IMR-90 (cell line): ENCODE measurements at regions not wholly inside any gene's neighbourhood (a gene's known extent, or its start where the extent isn't known, plus 50 kb on each side); places are given as distances from the start of the nearest gene placed in this dataset.
"Not testable (repeated sequence)": the region's sequence is repeated elsewhere in the genome, so short reads cannot be mapped to it uniquely, and the experiment has no call there.

Source experiments
- ATAC-seq: fragments of 200-7000 bp; cut with Tn5 transposase; 2 replicates; pipeline ENCODE4 v1.9.1; 2020; ENCODE audit warnings: low read depth, mild to moderate bottlenecking, moderate library complexity
- BruUV-seq: library from RNA; stranded (reverse); fragments of 400-500 nt; replicated peaks from 2 replicates; lab custom pipeline; 2021; lab: Mats Ljungman, UMichigan
- CTCF ChIA-PET: fragments of 300-600 bp; formaldehyde crosslinking; extraction: SDS; loops from one replicate; lab custom pipeline; 2021; ENCODE audit warnings: antibody characterized with exemption; lab: Yijun Ruan, JAX
- POLR2A ChIA-PET: fragments of 300-600 bp; sonication (Branson Sonifier 250); formaldehyde crosslinking; loops from one replicate; lab custom pipeline; 2022; ENCODE audit warnings: antibody characterized with exemption; ENCODE audit not compliant: unreplicated experiment; lab: Charles Lee
- DNase-seq: peaks from one replicate; pipeline ENCODE4 v3.0.0; 2013
- H2AFZ ChIP-seq: replicated peaks from 2 replicates; pipeline ENCODE3; 2013; ENCODE audit warnings: low read length, mild to moderate bottlenecking; ENCODE audit not compliant: poor library complexity
- H2AK5ac ChIP-seq: 2 replicates; pipeline ENCODE4 v1.6.1; 2013; ENCODE audit warnings: low read depth, low read length, inconsistent platforms
- H2AK9ac ChIP-seq: replicated peaks from 2 replicates; pipeline ENCODE3; 2013; ENCODE audit warnings: mild to moderate bottlenecking, low read depth, low read length, moderate library complexity; ENCODE audit not compliant: poor library complexity
- H2BK120ac ChIP-seq: 2 replicates; pipeline ENCODE4 v1.6.1; 2013; ENCODE audit warnings: low read depth, low read length, inconsistent platforms
- H2BK15ac ChIP-seq: 3 replicates; pipeline ENCODE4 v1.6.1; 2013; ENCODE audit warnings: low read depth, low read length, inconsistent platforms
- H2BK20ac ChIP-seq: 2 replicates; pipeline ENCODE4 v1.6.1; 2013; ENCODE audit warnings: low read depth, mild to moderate bottlenecking, inconsistent platforms, low read length, moderate library complexity
- H2BK5ac ChIP-seq: 2 replicates; pipeline ENCODE4 v1.6.1; 2013; ENCODE audit warnings: mild to moderate bottlenecking, low read depth, low read length, inconsistent platforms; ENCODE audit not compliant: poor library complexity, severe bottlenecking
- H3K14ac ChIP-seq: replicated peaks from 2 replicates; pipeline ENCODE4 v1.6.1; 2013; ENCODE audit warnings: low read depth, low read length, inconsistent platforms
- H3K18ac ChIP-seq: 2 replicates; pipeline ENCODE4 v1.6.1; 2013; ENCODE audit warnings: low read depth, low read length, control low read depth
- H3K23ac ChIP-seq: 2 replicates; pipeline ENCODE4 v1.6.1; 2013; ENCODE audit warnings: low read depth, low read length, inconsistent platforms
- H3K27ac ChIP-seq: 2 replicates; pipeline ENCODE4 v1.5.1; 2013; ENCODE audit warnings: mild to moderate bottlenecking, control low read depth, low read length; ENCODE audit not compliant: insufficient read depth
- H3K27me3 ChIP-seq: 2 replicates; pipeline ENCODE4 v1.6.1; 2013; ENCODE audit warnings: low read length; ENCODE audit not compliant: control insufficient read depth, insufficient read depth
- H3K36me3 ChIP-seq: 2 replicates; pipeline ENCODE4 v1.6.1; 2013; ENCODE audit warnings: low read length, mixed read lengths; ENCODE audit not compliant: control insufficient read depth, insufficient read depth
- H3K4ac ChIP-seq: 2 replicates; pipeline ENCODE4 v1.6.1; 2013; ENCODE audit warnings: low read depth, low read length, inconsistent platforms
- H3K4me1 ChIP-seq: 2 replicates; pipeline ENCODE4 v1.6.1; 2013; ENCODE audit warnings: low read length, mixed read lengths; ENCODE audit not compliant: control insufficient read depth, insufficient read depth
- H3K4me2 ChIP-seq: 2 replicates; pipeline ENCODE4 v1.6.1; 2013; ENCODE audit warnings: low read depth, mild to moderate bottlenecking, control low read depth, low read length, moderate library complexity
- H3K4me3 ChIP-seq: 2 replicates; pipeline ENCODE4 v1.5.1; 2013; ENCODE audit warnings: low read depth, mild to moderate bottlenecking, control low read depth, low read length, moderate library complexity; ENCODE audit not compliant: insufficient read depth
- H3K56ac ChIP-seq: 2 replicates; pipeline ENCODE4 v1.6.1; 2013; ENCODE audit warnings: low read length, inconsistent platforms; ENCODE audit not compliant: insufficient read depth; ENCODE audit errors: extremely low read depth
- H3K79me1 ChIP-seq, 2 experiments: 2 replicates each; pipeline ENCODE4 v1.6.1; 2013; ENCODE audit warnings: low read length in 2 of 2, inconsistent platforms in 1 of 2, low read depth in 1 of 2
- H3K9ac ChIP-seq: 2 replicates; pipeline ENCODE4 v1.6.1; 2013; ENCODE audit warnings: low read depth, low read length, control low read depth
- H3K9me1 ChIP-seq: 2 replicates; pipeline ENCODE4 v1.6.1; 2013; ENCODE audit warnings: low read length, inconsistent platforms; ENCODE audit not compliant: insufficient read depth
- H3K9me3 ChIP-seq: 2 replicates; pipeline ENCODE4 v1.6.1; 2013; ENCODE audit warnings: low read length; ENCODE audit not compliant: control insufficient read depth, insufficient read depth
- H4K20me1 ChIP-seq: 2 replicates; pipeline ENCODE4 v1.6.1; 2013; ENCODE audit warnings: low read length, inconsistent platforms; ENCODE audit not compliant: insufficient read depth
- H4K5ac ChIP-seq: 2 replicates; pipeline ENCODE4 v1.6.1; 2013; ENCODE audit warnings: mild to moderate bottlenecking, low read depth, low read length, control low read depth
- H4K8ac ChIP-seq, 2 experiments: 2 replicates each; pipeline ENCODE4 v1.6.1; 2013; ENCODE audit warnings: low read depth in 2 of 2, low read length in 2 of 2, control low read depth in 1 of 2, inconsistent platforms in 1 of 2
- H4K91ac ChIP-seq: 2 replicates; pipeline ENCODE4 v1.6.1; 2013; ENCODE audit warnings: low read depth, low read length, inconsistent platforms; ENCODE audit not compliant: insufficient read depth
- WGBS, 2 experiments: methylation state at CpG; one replicate each; pipeline versions ENCODE4 v1.1.5 to v1.1.7; 2013; ENCODE audit warnings: missing lambda C conversion rate in 2 of 2; ENCODE audit not compliant: insufficient read length in 1 of 2; ENCODE audit errors: extremely low coverage in 2 of 2; 5-methylcytosine and 5-hydroxymethylcytosine counted together
- dilution Hi-C: fragments of 300-500 bp; cut with HindIII; formaldehyde crosslinking; loops from one replicate; pipeline ENCODE4 v1.14.3; 2018; ENCODE audit warnings: low sequenced_read_pairs; ENCODE audit not compliant: unreplicated experiment
- in situ Hi-C: fragments of 300-500 bp; cut with MboI; formaldehyde crosslinking; loops from 3 replicates; pipeline ENCODE4 v1.14.3; 2019; ENCODE audit warnings: low sequenced_read_pairs, inconsistent platforms, mixed read lengths
- intact Hi-C: fragments of 100-400 bp; cut with micrococcal nuclease; formaldehyde crosslinking; loops from 2 replicates; pipeline ENCODE4 v1.10.0; 2022

DNA sequence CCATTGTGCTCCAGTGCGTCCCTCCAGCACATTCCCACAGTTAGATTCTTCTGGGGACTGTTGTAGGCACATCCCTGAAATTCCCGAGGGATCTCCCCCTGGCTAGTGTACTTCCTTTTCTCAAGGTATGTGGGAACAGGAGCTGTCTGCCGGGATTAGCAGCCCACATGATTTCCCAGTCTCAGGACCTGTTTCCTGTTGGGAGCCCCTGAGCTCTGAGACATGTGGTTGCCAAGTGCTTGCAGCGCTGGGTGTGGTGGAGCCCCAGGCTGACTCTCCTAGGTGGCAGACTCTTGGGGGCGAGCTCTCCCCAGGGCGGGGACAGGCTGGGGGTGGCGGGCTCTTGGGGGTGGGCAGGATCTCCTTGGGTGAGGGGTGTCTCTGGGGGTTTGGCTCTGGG lies 287.0 kb upstream of the PLGLB1 start:
- not testable (repeated sequence) for ATAC-seq

DNA sequence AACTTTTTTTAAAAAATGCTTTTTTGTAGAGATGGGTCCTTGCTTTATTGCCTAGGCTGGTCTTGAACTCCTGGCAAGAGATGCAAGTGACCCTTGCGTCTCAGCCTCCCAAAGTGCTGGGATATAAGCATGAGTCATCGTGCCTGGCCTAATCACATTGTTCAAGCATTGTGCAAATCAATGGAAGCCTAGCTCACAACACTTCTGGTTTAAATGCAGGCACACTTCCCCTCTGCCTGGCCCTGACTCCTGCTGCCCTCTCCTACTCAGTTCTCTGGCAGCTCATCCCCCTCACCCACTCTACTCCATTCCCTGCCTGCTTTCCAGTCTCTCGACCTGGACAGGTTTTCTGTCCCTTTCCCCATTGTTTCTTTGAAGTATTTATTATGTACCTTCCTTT lies 288.1 kb upstream of the PLGLB1 start:
- H3K4me1 ChIP-seq, H3K27ac ChIP-seq, H4K8ac ChIP-seq, H3K18ac ChIP-seq, intact Hi-C loops, H2AK5ac ChIP-seq, H3K9me3 ChIP-seq, CTCF ChIA-PET, H3K4ac ChIP-seq, H3K23ac ChIP-seq, H4K91ac ChIP-seq, H2AFZ ChIP-seq, H3K56ac ChIP-seq, H3K4me3 ChIP-seq, H3K9me1 ChIP-seq, H3K79me1 ChIP-seq, H2BK15ac ChIP-seq, H2AK9ac ChIP-seq, H4K20me1 ChIP-seq, H3K4me2 ChIP-seq, in situ Hi-C loops, BruUV-seq, H4K5ac ChIP-seq, H3K27me3 ChIP-seq, H3K14ac ChIP-seq, dilution Hi-C loops, H3K9ac ChIP-seq, H2BK5ac ChIP-seq, H2BK120ac ChIP-seq, DNase-seq, H3K36me3 ChIP-seq, H2BK20ac ChIP-seq, POLR2A ChIA-PET: not testable (repeated sequence)
- peak; percentile 49; the same call in 1 of the 2 replicates for ATAC-seq
- WGBS, 2 experiments: no CpG with 5 or more reads among the region's 3 CpGs

More for the DNA sequence above, 287.0 kb upstream of the PLGLB1 start:
- no CpG with 5 or more reads among the region's 7 CpGs for WGBS, 2 experiments
- H3K9me3 ChIP-seq, H3K36me3 ChIP-seq, H3K9me1 ChIP-seq, dilution Hi-C loops, H3K9ac ChIP-seq, H3K4me3 ChIP-seq, H3K4ac ChIP-seq, H2BK5ac ChIP-seq, H4K5ac ChIP-seq, H3K79me1 ChIP-seq, intact Hi-C loops, H4K20me1 ChIP-seq, H3K14ac ChIP-seq, H2BK15ac ChIP-seq, H3K4me2 ChIP-seq, BruUV-seq, H2BK20ac ChIP-seq, H4K8ac ChIP-seq, H4K91ac ChIP-seq, H3K56ac ChIP-seq, H2AK5ac ChIP-seq, POLR2A ChIA-PET, DNase-seq, H2AFZ ChIP-seq, CTCF ChIA-PET, H2AK9ac ChIP-seq, H3K23ac ChIP-seq, H2BK120ac ChIP-seq, H3K27me3 ChIP-seq, H3K18ac ChIP-seq, H3K27ac ChIP-seq, H3K4me1 ChIP-seq, in situ Hi-C loops: not testable (repeated sequence)
